Right lobe of liver (tissue), 6 donors: ENCODE measurements at regions not wholly inside any gene's neighbourhood (a gene's known extent, or its start where the extent isn't known, plus 50 kb on each side); places are given as distances from the start of the nearest gene placed in this dataset.

ENCODE experiments used
- ATAC-seq, 4 donors: fragments of 200-7000 bp; cut with Tn5 transposase; one replicate each; pipeline ENCODE4 v1.9.1; 2020; ENCODE audit warnings: mild to moderate bottlenecking in 4 of 4, moderate library complexity in 4 of 4
- DNase-seq, 3 donors: peaks; one replicate each; pipeline ENCODE4 v3.0.0-alpha.2; 2020
- H3K27ac ChIP-seq, 3 donors: fragments of 200-600 bp; one replicate each; pipeline ENCODE4 v1.8.0; 2022
- H3K27me3 ChIP-seq, 2 donors: fragments of 200-600 bp; one replicate each; pipeline ENCODE4 v1.8.0; 2022
- H3K36me3 ChIP-seq, 4 donors: fragments of 200-600 bp; sonication (generic) in 1 of 4; one replicate each; pipeline versions ENCODE4 v1.5.1 to v1.8.0; 2017 to 2022; ENCODE audit warnings: control low read depth in 1 of 4
- H3K4me1 ChIP-seq, 4 donors: fragments of 200-600 bp; sonication (generic) in 1 of 4; one replicate each; pipeline versions ENCODE4 v1.5.1 to v1.8.0; 2017 to 2022; ENCODE audit warnings: control low read depth in 1 of 4
- H3K4me3 ChIP-seq, 3 donors: fragments of 200-600 bp; one replicate each; pipeline ENCODE4 v1.8.0; 2022
- H3K9me3 ChIP-seq, 4 donors: fragments of 200-600 bp; sonication (generic) in 1 of 4; one replicate each; pipeline versions ENCODE4 v1.5.1 to v1.8.0; 2017 to 2022; ENCODE audit warnings: control low read depth in 1 of 4
- POLR2A ChIP-seq: fragments of 450-650 bp; IDR thresholded peaks from one replicate; pipeline ENCODE4 v1.6.1; 2017; ENCODE audit warnings: antibody characterized with exemption, mild to moderate bottlenecking
- WGBS: methylation state at CpG from one replicate; pipeline ENCODE4 v1.1.6; 2018; ENCODE audit warnings: low coverage, low lambda C conversion rate; ENCODE audit not compliant: insufficient coverage; ENCODE audit errors: missing lambda C conversion rate; 5-methylcytosine and 5-hydroxymethylcytosine counted together
- intact Hi-C, 2 donors: fragments of 100-400 bp; cut with DNase I; formaldehyde crosslinking; loops; one replicate each; pipeline versions ENCODE4 v1.11.2 to v1.14.1; 2022
- TF ChIP-seq, protein P1 (sequence below), 4 donors: fragments of 200-600 bp in 3 of 4; fragments of 450-650 bp in 1 of 4; IDR thresholded peaks; one replicate each; pipeline versions ENCODE4 v1.5.1 to v1.8.0; 2016 to 2022; ENCODE audit warnings: antibody characterized with exemption in 4 of 4, mild to moderate bottlenecking in 2 of 4
- donor health status: DM: no; HTN: yes; CAD: no.
- donor health status: DM: no; HTN: no; CAD: no.
- donor health status: DM: no; HTN: no; CAD: no.
- donor health status: DM: no; HTN: yes; CAD: no.
- donor health status: DM: no; HTN: yes; CAD: no.

DNA sequence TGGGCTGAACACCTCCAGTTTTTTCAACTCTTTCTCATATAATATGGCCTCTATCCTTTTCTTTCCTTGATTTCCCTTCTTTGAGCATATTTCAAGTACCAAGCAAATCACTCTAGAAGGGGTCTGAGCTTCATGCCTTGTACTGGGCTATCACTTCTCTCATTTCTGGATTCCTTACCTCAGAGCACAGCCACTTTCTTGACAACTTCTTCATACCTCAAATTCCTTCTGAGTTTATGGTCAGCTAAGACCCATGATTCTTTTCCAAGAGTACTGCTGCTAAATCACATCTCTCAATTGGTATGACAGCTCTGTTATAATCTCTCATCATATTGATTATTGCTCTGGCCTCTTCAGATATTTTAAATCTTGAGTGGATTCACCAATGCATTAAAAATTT, 224.8 kb upstream of the ZBED5 start:
- ATAC-seq = no peak
- H3K4me3 ChIP-seq = no peak overlapping the region
- H3K27ac ChIP-seq = no peak overlapping the region
- TF ChIP-seq, protein P1, sequence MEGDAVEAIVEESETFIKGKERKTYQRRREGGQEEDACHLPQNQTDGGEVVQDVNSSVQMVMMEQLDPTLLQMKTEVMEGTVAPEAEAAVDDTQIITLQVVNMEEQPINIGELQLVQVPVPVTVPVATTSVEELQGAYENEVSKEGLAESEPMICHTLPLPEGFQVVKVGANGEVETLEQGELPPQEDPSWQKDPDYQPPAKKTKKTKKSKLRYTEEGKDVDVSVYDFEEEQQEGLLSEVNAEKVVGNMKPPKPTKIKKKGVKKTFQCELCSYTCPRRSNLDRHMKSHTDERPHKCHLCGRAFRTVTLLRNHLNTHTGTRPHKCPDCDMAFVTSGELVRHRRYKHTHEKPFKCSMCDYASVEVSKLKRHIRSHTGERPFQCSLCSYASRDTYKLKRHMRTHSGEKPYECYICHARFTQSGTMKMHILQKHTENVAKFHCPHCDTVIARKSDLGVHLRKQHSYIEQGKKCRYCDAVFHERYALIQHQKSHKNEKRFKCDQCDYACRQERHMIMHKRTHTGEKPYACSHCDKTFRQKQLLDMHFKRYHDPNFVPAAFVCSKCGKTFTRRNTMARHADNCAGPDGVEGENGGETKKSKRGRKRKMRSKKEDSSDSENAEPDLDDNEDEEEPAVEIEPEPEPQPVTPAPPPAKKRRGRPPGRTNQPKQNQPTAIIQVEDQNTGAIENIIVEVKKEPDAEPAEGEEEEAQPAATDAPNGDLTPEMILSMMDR (IDR thresholded peaks at IDR 0.05) = no peak
- TF ChIP-seq POLR2A = no peak
- intact Hi-C loops = no loop called here
- H3K36me3 ChIP-seq = no peaks in the 10 kb centered on the region
- H3K9me3 ChIP-seq = no peaks in the 10 kb centered on the region
- H3K4me1 ChIP-seq = no peaks in the 10 kb centered on the region
- DNase-seq = no peak
- H3K27me3 ChIP-seq = no peaks in the 10 kb centered on the region

DNA sequence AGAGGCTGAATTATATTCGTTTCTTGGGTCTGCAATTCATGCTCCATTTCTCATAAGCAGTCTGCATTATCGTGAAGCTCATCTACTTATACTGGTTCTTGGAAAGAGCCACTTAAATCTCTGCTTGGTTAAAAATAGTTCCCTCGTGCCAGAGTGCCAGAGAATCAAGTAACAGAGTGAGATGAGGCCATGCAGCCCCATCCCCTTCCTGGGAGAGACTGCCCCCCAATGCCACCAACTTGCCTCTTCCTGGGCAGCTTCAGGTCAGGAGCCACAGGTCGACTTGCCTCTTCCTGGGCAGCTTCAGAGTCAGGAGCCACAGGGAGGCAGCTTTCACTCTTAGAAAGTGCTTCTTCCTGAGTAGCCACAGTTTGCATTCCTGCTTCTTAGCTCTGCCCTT, 223.9 kb upstream of the ZBED5 start:
- H3K4me3 ChIP-seq = no peak overlapping the region
- DNase-seq (no peak), ATAC-seq (no peak)
- intact Hi-C loops = no loop called here
- H3K27ac ChIP-seq = no peak overlapping the region
- H3K9me3 ChIP-seq = no peaks in the 10 kb centered on the region
- no peaks in the 10 kb centered on the region for H3K27me3 ChIP-seq
- no peak for TF ChIP-seq POLR2A
- TF ChIP-seq, protein P1 (IDR thresholded peaks at IDR 0.05) = no peak
- no peaks in the 10 kb centered on the region for H3K4me1 ChIP-seq
- 39% methylated on average over 4 of the region's 4 CpGs for WGBS
- no peaks in the 10 kb centered on the region for H3K36me3 ChIP-seq

DNA sequence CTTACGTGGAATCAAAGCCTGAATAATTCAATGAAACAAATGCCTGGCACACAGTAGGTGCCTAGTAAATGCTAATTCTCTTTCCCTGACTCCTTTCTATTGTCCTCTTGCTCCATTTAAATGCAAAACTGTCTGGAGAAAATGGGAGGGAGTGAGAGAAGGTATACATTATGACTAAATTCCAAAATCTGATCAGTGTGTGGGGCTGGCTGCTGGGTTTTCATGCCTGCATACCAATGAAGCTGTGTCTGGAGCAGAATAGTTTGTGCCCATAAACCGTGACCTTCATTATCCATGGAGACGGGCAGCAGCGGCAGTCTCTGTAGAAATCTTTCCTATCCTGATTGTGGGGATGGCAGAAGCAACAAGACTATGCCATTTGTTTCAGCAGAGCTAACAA, 223.4 kb upstream of the ZBED5 start:
- Histone ChIP-seq H3K27me3 (no peaks in the 10 kb centered on the region), H3K27ac (no peak overlapping the region), H3K36me3 (no peaks in the 10 kb centered on the region), H3K9me3 (no peaks in the 10 kb centered on the region), H3K4me1 (no peaks in the 10 kb centered on the region), H3K4me3 (no peak overlapping the region)
- ATAC-seq (no peak), DNase-seq (no peak)
- 62% methylated on average over 3 of the region's 4 CpGs for WGBS
- intact Hi-C loops = no loop called here
- TF ChIP-seq, protein P1 (IDR thresholded peaks at IDR 0.05) = no peak
- no peak for TF ChIP-seq POLR2A

DNA sequence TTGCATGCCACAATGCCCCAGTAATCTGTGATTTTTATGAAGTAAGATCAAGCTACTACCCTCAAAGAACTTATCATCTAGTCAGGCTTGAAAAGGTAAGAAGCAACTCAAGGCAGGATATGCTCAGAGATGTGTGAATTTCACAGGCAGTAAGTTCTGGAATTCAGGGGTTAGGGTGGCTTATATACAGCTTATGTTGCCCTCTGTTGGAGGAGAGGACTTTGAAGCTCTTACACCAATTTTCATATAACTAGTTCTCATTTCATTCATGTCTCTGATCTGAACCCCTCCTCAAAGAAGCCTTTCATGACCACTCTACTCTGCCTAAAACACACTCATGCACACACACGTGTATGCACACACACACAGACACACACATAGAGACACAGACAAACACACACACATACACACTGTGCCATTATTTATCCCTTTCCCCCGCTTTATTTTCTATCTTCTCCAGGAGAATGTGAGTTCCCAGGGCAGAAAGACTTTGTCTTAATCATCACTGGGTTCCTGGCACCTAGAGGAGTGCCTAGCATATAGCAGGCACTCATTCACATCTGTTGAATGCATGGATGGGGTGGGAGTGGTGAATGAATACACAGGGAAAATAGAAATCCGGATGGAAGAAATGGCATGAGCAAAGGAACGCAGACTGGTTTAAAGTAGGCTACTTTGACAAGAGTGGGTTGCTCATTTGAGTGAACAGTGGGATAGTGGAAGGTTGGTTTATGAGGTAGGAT, 220.7 kb upstream of the ZBED5 start:
- no peak overlapping the region for H3K27ac ChIP-seq
- no peaks in the 10 kb centered on the region for H3K27me3 ChIP-seq
- intact Hi-C loops = no loop called here
- no peak overlapping the region for H3K4me3 ChIP-seq
- no peak for DNase-seq
- H3K9me3 ChIP-seq = no peaks in the 10 kb centered on the region
- 82% methylated on average over 4 of the region's 4 CpGs for WGBS
- H3K36me3 ChIP-seq = no peaks in the 10 kb centered on the region
- TF ChIP-seq POLR2A = no peak
- TF ChIP-seq, protein P1 (IDR thresholded peaks at IDR 0.05) = no peak
- ATAC-seq = no peak
- no peaks in the 10 kb centered on the region for H3K4me1 ChIP-seq

DNA sequence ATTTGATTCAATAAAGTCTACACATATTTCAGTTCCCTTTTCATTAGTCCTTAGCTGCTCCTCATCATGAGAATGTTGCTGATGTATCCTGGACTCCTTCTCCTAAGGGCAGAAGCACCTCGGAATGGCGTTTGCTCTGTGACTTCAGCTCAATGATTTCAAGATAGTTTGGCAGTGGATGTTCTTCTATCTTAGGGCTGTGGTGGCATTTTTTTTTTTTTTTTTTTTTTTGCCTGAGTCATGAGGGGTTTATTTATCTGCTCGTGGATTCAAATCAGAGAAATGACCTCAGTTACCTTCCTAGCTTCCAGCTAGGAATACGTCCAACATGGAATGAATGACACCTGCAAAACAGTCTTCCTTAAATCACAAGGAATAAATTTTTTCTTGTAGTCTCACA, 220.0 kb upstream of the ZBED5 start:
- Histone ChIP-seq H3K4me1 (no peaks in the 10 kb centered on the region), H3K4me3 (no peak overlapping the region), H3K36me3 (no peaks in the 10 kb centered on the region), H3K9me3 (no peaks in the 10 kb centered on the region), H3K27me3 (no peaks in the 10 kb centered on the region), H3K27ac (no peak overlapping the region)
- DNase-seq (no peak), ATAC-seq (no peak)
- intact Hi-C loops = no loop called here
- WGBS = 64% methylated on average over 3 of the region's 4 CpGs
- no peak for TF ChIP-seq POLR2A
- TF ChIP-seq, protein P1 (IDR thresholded peaks at IDR 0.05) = no peak
